ENCODE measurements at regions not wholly inside any gene's neighbourhood (a gene's known extent, or its start where the extent isn't known, plus 50 kb on each side); places are given as distances from the start of the nearest gene placed in this dataset.

DNA sequence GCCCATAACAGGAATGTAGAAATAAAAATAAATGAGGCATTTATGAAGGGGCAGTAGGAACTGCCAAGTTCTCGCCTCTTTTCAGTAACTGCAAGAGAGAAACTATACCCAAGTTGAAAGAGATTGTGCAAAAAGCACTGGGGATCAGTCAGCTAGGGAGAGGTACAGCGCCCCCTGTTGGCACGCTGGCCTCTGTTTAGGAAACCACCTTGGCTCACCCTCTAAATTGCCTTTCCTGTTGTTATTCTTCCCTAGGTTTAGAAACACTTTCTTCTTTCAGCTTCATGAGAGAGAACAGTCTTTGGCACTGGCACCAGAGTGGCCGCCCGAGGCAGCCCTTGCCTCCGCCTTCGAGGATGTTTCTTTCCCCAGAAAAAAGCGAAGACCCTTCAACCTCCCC is 348.5 kb downstream of the MID1IP1 start:
- Histone ChIP-seq H3K4me1 (ENCODE audit: low read length) (peaks cover 30% of the 10 kb centered on the region), H4K20me1 (ENCODE audit: insufficient read depth, low read length) (no peaks in the 10 kb centered on the region), H3K4me2 (ENCODE audit: low read length) (no peak overlapping the region), H2AFZ (ENCODE audit: low read depth, low read length) (no peak overlapping the region), H3K36me3 (replicated peaks; ENCODE audit: low read depth, low read length) (no peaks in the 10 kb centered on the region), H3K4me3 (ENCODE audit: low read length) (no peak overlapping the region), H3K9me3 (ENCODE audit: insufficient read depth, low read length) (no peaks in the 10 kb centered on the region), H3K9ac (ENCODE audit: low read length) (no peak overlapping the region), H3K79me2 (ENCODE audit: low read length) (no peaks in the 10 kb centered on the region), H3K27me3 (ENCODE audit: low read depth, low read length) (0 out of 2 replicates have a peak, but pooled peaks cover 4% of the 10 kb centered on the region), H3K27ac (ENCODE audit: low read length) (no peak overlapping the region)
- peak; percentile 68 for TF ChIP-seq CTCF (IDR thresholded peaks at IDR 0.05; ENCODE audit: low read depth, low read length)
- no peak for TF ChIP-seq EZH2phosphoT487 (IDR thresholded peaks at IDR 0.05; ENCODE audit: low read depth)

DNA sequence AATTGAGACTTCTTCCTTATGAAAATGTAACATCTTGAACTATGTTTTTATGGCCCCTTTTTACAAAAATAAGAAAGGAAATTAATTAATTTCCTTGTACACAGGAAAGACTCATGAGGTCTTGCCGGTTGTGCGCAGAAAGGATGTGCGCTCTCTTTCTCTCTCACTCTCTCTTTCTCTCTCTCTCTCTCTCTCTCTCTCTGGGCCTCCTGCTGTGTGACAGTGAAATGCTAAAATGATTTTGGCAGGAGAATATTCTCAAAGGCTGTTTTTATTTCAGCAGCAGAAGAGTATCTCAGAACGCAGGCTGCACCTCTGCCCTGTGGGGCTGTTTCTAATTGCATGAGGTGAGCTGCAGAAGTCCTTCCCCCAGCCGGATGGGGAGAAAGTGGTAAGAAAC is 349.0 kb downstream of the MID1IP1 start:
- Histone ChIP-seq H3K27me3 (ENCODE audit: low read depth, low read length) (0 out of 2 replicates have a peak, but pooled peaks cover 4% of the 10 kb centered on the region), H2AFZ (ENCODE audit: low read depth, low read length) (no peak overlapping the region), H3K79me2 (ENCODE audit: low read length) (no peaks in the 10 kb centered on the region), H3K27ac (ENCODE audit: low read length) (no peak overlapping the region), H3K4me2 (ENCODE audit: low read length) (no peak overlapping the region), H3K4me1 (ENCODE audit: low read length) (peaks cover 26% of the 10 kb centered on the region), H3K4me3 (ENCODE audit: low read length) (no peak overlapping the region), H3K9ac (ENCODE audit: low read length) (no peak overlapping the region), H4K20me1 (ENCODE audit: insufficient read depth, low read length) (no peaks in the 10 kb centered on the region), H3K36me3 (replicated peaks; ENCODE audit: low read depth, low read length) (no peaks in the 10 kb centered on the region), H3K9me3 (ENCODE audit: insufficient read depth, low read length) (no peaks in the 10 kb centered on the region)
- no peak for TF ChIP-seq EZH2phosphoT487 (IDR thresholded peaks at IDR 0.05; ENCODE audit: low read depth)
- TF ChIP-seq CTCF (IDR thresholded peaks at IDR 0.05; ENCODE audit: low read depth, low read length): no peak

DNA sequence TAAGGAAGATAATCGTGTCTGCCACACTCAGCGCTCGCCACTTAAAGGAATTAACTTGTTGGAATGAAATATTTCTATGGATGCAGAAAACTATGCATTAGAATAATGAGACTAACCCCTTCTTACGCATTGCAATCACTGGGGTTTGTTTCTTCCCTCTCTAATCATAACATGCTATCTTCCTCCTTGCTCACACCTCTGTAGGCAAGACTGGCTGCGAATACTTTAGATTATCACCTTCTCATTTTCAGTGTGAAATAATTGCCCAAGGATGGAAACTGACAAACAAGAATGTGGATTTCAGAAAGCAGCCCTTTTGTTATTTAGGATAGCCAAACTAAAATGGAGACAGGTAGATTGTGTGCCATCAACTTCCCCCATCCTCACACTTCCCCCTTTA is 349.4 kb downstream of the MID1IP1 start:
- no peak overlapping the region for H3K4me2 ChIP-seq (ENCODE audit: low read length)
- H4K20me1 ChIP-seq (ENCODE audit: insufficient read depth, low read length): no peaks in the 10 kb centered on the region
- peaks cover 22% of the 10 kb centered on the region for H3K4me1 ChIP-seq (ENCODE audit: low read length)
- H3K27me3 ChIP-seq (ENCODE audit: low read depth, low read length): 0 out of 2 replicates have a peak, but pooled peaks cover 4% of the 10 kb centered on the region
- H3K9me3 ChIP-seq (ENCODE audit: insufficient read depth, low read length): no peaks in the 10 kb centered on the region
- H3K79me2 ChIP-seq (ENCODE audit: low read length): no peaks in the 10 kb centered on the region
- no peak overlapping the region for H3K4me3 ChIP-seq (ENCODE audit: low read length)
- no peaks in the 10 kb centered on the region for H3K36me3 ChIP-seq (replicated peaks; ENCODE audit: low read depth, low read length)
- no peak for TF ChIP-seq EZH2phosphoT487 (IDR thresholded peaks at IDR 0.05; ENCODE audit: low read depth)
- TF ChIP-seq CTCF (IDR thresholded peaks at IDR 0.05; ENCODE audit: low read depth, low read length): no peak
- no peak overlapping the region for H2AFZ ChIP-seq (ENCODE audit: low read depth, low read length)
- no peak overlapping the region for H3K9ac ChIP-seq (ENCODE audit: low read length)
- no peak overlapping the region for H3K27ac ChIP-seq (ENCODE audit: low read length)

GRCh38 chrX:39152106-39152649 is 350.9 kb downstream of the MID1IP1 start:
- H3K4me3 ChIP-seq (ENCODE audit: low read length): no peak overlapping the region
- no peaks in the 10 kb centered on the region for H4K20me1 ChIP-seq (ENCODE audit: insufficient read depth, low read length)
- no peak overlapping the region for H3K4me2 ChIP-seq (ENCODE audit: low read length)
- H3K9ac ChIP-seq (ENCODE audit: low read length): no peak overlapping the region
- H3K4me1 ChIP-seq (ENCODE audit: low read length): peaks cover 17% of the 10 kb centered on the region
- H3K27me3 ChIP-seq (ENCODE audit: low read depth, low read length): no peaks in the 10 kb centered on the region
- H2AFZ ChIP-seq (ENCODE audit: low read depth, low read length): no peak overlapping the region
- no peaks in the 10 kb centered on the region for H3K9me3 ChIP-seq (ENCODE audit: insufficient read depth, low read length)
- H3K27ac ChIP-seq (ENCODE audit: low read length): no peak overlapping the region
- no peaks in the 10 kb centered on the region for H3K36me3 ChIP-seq (replicated peaks; ENCODE audit: low read depth, low read length)
- H3K79me2 ChIP-seq (ENCODE audit: low read length): no peaks in the 10 kb centered on the region
- TF ChIP-seq EZH2phosphoT487 (IDR thresholded peaks at IDR 0.05; ENCODE audit: low read depth) (no peak), CTCF (IDR thresholded peaks at IDR 0.05; ENCODE audit: low read depth, low read length) (peak; percentile 69)

All from OCI-LY3 (cell line).